Kidney capillary endothelial cell (primary cell): ENCODE measurements at regions not wholly inside any gene's neighbourhood (a gene's known extent, or its start where the extent isn't known, plus 50 kb on each side); places are given as distances from the start of the nearest gene placed in this dataset.

ENCODE experiments used
- DNase-seq: peaks from one replicate; pipeline ENCODE4 v3.0.0-alpha.2; 2018; ENCODE audit warnings: low spot score

GRCh38 chr4:107317611-107318010, 281.5 kb upstream of the DKK2 start:
- DNase-seq: no peak

- DNase-seq: no peak
Measured at GRCh38 chr4:107315584-107315983, 279.5 kb upstream of the DKK2 start.

DNA sequence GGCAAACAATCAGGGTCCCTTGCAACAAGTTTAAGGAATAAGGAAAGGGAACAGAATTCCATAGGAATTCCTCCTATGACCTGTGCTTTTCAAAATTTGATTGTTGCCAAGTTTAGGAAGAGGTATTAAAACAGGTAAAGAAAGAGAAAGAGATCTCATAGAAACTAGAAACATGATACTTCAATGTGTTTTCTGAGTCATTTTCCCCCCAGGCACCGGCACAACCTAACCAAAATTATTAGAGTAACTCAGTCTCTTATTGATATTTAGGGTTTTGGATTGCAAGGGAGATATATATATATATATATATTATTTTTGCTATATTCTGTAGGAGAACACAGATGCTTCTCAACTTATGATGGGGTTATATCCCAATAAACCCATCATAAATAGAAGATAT, 278.0 kb upstream of the DKK2 start:
- no peak for DNase-seq

- no peak for DNase-seq
Measured at GRCh38 chr4:107312366-107312765, 276.3 kb upstream of the DKK2 start.

DNA sequence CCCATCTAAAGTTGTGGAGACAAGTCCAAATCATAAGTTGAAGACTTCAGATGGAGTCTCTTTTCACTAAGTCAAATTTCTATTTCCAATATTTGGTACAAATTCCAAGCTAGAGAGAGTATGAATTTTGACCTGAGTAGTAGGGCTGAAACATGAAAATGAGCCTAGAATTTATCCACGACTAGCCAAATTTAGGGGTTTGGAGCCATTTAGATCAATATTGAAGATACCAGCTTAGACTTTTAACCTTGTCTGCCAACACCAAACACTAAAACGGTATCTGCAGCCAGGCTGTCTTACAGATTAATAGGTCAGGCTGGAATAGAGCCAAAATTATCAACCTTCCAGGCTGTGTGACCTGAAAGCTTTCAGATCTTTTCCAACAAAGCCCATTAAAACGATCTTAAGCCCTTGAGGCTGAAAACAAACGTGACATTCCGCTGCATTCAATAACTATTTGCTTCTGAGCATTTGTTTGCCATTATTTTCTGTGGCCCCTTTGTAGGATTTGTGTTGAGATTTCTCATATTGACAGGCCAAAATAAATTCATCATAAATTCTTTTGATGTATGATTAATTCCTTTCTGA, 268.7 kb upstream of the DKK2 start:
- no peak for DNase-seq

DNA sequence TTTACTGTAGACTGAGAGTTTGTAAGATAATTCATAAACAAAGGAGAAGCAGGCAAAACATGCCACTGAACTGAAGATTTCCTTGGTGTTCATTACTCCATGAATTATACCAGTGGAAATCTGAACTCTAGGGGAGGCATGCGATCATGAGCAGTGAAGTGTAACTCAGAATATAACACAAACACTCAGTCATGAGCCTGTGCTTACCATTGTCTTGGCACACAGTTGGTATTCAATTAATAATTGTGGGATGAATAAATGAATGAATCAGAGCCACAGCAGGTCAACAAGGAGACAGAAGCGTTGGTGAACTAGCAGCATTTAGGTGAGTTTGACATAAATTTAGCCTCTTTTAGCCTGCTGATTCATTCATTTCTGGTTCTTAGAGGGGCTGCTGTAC, 263.5 kb upstream of the DKK2 start:
- no peak for DNase-seq

- no peak for DNase-seq
Measured at GRCh38 chr4:107292979-107293378, 256.9 kb upstream of the DKK2 start.

DNA sequence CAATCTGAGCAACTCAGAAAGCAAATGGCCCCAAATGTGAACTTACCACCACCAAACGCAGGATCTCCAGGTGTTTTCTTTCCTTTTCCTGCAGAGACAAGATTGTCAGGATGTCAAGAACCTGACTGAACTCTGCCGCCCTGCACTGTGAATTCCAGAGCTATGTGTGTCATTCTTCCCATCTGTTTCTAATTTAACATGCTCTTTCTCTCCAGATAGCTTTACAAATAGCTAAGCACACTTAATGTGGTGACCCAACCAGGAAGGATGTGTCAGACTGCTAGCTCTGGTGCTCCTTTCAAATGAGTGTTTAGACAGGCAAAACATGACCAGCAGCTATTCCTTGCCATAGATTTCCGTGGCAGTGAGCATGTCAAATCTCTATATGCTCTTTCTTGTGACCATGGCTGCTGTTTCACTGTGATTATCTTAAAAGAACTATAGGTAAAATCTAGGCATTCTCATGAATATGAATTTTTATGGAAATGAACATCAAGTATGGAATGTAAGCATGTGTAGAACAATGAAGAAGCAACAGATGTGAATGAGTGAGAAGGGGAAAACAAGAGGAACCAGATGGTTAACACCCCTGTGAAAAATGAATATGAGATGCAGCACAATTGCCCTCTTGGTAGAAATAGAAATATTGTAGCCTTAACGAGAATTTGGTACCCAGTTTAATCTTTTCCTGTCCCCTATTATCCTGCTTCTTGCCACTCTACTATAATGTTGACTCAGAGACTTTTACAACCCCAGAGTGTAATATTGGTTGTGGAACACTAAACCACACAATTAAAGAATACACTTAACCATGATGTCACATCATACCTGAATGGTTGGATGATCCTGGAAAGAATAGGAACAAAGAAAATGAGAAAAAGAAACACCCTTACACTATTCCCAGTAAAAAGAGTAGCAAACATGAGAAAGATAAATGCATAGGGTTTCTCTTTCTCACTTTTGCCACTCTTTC, 247.8 kb upstream of the DKK2 start:
- peak; percentile 0 for DNase-seq

- peak; percentile 10 for DNase-seq
Measured at GRCh38 chr4:107279733-107280132, 243.6 kb upstream of the DKK2 start.

DNA sequence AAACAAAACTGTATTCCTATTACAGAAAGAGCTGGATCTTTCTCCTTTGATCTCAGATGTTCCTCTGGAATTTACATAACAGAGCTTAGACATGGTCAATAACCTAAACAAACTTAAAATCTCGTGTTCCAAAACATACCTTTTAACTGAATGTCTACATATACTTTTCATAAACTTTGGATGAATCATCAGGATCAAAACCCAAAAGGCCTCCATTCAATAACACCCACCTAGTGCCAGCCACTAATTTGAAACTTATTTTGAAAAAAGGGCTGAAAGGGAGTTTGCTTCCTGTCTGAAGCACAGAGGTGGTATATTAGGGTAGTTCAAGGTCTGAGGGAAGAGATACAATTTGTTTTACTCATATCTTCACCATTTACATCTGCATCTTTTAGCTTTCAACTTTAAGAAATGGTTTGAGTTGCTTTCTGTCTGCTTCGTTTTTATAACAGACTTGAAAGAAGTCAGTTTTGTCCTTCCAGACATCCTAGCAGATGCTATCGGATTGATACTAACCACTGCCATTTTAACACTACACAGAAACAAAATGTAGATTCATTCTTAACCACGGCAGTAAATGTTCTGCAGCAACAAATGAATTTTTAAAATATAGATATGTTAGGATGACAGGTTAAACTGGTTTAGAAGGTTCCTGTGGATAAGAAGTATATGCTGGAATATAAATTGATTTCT, 242.8 kb upstream of the DKK2 start:
- no peak for DNase-seq

GRCh38 chr4:107276052-107276451, 239.9 kb upstream of the DKK2 start:
- no peak for DNase-seq

DNA sequence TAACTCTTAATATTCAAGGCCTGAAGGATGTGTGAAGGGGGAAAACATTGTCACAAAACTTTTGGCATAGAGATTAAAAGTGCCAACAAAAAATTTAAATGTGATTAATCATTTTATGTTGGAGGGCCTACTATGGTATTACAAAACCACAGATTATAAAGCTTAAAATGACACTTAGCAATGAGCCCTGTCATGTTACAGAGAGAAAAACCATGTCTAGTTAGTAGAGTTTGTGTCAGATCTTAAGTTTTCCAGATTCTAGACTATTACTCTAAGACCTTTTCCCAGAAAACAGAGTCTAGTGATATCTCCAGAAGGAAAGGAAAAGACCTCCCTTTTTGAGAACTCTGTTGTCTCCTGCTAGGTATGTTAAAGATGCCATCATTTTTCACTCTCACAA, 239.1 kb upstream of the DKK2 start:
- no peak for DNase-seq

GRCh38 chr4:107270614-107271013, 234.5 kb upstream of the DKK2 start:
- no peak for DNase-seq

- DNase-seq: no peak
Measured at GRCh38 chr4:107269175-107269574, 233.1 kb upstream of the DKK2 start.

DNA sequence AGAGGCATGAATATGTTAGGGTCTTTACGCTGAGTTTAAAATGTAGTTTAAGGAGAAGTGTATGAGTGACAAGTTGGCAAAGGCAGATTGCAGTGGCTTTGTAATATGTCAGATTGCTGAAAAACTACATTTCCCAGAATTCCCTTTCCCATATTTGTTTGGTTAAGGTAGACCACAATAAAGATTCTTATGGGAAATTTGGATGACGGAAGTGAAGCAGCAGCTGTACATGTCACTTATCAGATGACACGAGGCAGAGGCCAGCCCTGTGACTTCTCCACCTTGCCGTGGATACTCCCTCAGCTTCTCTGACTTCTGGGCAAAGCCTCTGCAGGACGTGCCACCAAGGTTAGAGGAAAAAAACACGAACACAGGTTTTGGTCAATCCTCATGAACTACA, 229.7 kb upstream of the DKK2 start:
- no peak for DNase-seq

DNA sequence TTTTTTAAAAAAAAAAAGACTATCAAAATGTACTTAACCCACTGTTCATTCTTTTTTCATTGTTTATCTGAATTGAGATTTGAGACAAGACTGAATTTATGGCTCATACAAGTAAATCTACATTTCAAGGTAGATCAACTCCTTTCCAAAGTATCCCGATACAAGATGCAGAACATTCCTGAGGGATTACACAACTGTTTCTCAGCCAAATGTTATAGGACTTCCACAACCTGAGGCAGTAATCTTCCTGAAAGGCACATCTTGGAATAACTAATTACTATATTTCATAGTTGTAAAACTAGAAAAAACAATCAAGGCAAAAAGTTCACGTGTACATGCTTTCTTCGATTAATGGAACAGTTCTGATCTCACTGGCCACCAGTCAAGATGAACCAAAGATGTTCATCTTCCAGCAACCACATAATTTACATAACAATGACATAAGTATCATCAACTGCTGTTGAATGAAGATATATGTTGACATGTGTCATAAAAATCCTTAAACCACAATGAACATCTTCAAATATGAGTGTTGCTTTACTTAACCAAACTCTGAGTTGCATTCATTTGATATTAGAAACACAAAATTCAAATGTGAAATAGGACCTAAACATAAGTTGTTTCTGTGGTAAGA, 225.2 kb upstream of the DKK2 start:
- no peak for DNase-seq

- no peak for DNase-seq
Measured at GRCh38 chr4:107258359-107258758, 222.2 kb upstream of the DKK2 start.

DNA sequence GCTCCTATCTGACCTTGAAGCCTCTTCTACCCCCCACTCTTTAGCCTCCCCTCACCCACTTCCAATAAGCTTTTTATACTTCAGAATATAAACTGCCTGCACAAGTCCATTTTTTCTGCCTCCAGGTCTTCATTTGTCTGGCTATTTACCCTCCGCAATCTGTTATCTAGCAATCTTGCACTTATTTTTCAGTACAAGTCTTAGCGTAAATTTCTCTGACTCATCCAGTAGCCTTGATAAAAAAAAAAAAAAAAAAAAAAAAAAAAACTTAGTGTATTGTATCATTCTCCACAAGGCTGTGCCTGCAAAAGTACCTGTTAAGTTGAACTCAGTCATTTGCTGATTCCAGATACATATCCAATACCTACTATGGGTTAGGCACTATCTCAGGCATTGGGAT, 219.5 kb upstream of the DKK2 start:
- DNase-seq: no peak

DNA sequence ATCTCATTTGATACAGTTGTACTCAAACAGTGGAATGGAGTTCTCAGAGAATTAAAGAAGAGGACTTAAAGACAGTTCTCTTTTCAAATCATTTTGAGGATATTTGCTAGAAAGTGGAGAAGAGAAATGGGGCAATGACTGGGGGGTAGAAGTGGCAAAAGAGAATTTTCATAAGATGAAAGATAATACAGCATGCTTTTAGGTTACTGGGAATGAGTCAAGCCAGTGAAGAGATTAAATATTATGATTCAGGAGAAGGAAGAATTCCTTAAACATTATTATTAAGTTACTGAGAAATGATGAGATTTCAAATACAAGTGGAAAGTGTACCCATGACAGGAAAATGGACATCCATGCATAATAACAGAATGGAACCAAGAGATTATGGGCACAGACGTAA, 219.0 kb upstream of the DKK2 start:
- DNase-seq: no peak

GRCh38 chr4:107253579-107254068, 217.5 kb upstream of the DKK2 start:
- no peak for DNase-seq

DNA sequence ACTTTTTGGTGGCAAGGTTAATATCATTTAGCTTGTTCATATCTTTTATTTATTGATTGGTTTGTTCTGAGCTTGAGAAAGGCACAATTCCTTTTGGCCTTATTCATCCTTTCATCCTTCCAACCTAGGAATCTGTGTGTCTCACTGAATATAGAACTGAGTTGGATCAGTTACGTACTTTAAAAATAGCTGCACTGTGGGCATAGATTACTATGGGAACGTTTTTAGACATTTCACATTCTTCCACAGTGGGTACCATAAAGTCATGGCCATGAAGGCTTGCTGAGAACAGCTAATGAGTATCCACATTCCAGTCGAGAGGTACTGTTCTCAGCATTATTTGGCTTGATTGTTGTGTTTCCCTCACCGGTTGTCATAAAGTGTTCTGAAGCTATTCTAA, 217.0 kb upstream of the DKK2 start:
- no peak for DNase-seq

DNA sequence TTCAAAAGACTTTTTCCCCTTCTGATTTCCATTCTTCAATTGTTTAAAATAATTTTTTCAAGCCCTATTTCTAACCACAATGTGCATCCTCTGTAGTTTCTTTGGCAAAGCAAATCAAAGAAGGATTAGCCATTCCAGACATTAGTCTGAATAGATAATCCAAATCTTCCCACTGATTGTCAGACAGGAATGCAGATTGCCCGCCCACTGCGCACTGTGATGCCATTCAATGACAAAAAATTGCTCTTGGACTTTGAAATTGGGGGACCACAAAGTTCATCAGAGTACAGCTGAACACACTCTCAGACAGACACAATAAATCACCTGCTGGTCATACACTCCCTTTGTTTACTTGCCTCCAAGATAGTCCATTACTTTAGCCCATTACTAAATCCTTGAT, 216.5 kb upstream of the DKK2 start:
- DNase-seq: no peak
